ENCODE measurements at regions not wholly inside any gene's neighbourhood (a gene's known extent, or its start where the extent isn't known, plus 50 kb on each side); places are given as distances from the start of the nearest gene placed in this dataset.

GRCh38 chr20:54711071-54711470 lies 235.7 kb downstream of the DOK5 start:
- TF ChIP-seq BHLHE40 (IDR thresholded peaks at IDR 0.05; ENCODE audit: borderline replicate concordance), result no peak
- no peak for TF ChIP-seq FOXA1 (IDR thresholded peaks at IDR 0.05)
- TF ChIP-seq NFRKB (IDR thresholded peaks at IDR 0.05), result no peak
- no peak for TF ChIP-seq SP1 (IDR thresholded peaks at IDR 0.05)
- no peak for TF ChIP-seq L3MBTL2 (conservative IDR thresholded peaks at IDR 0.05)
- TF ChIP-seq HDGF (IDR thresholded peaks at IDR 0.05; ENCODE audit: borderline replicate concordance), result no peak
- TF ChIP-seq CTBP1 (IDR thresholded peaks at IDR 0.05; ENCODE audit: borderline replicate concordance), result no peak
- TF ChIP-seq SUZ12 (IDR thresholded peaks at IDR 0.05), result no peak
- TF ChIP-seq LEF1 (IDR thresholded peaks at IDR 0.05; ENCODE audit: borderline replicate concordance), result no peak
- TF ChIP-seq ZNF384 (IDR thresholded peaks at IDR 0.05), result no peak
